ENCODE measurements at regions not wholly inside any gene's neighbourhood (a gene's known extent, or its start where the extent isn't known, plus 50 kb on each side); places are given as distances from the start of the nearest gene placed in this dataset.

- TF ChIP-seq CTCF (conservative IDR thresholded peaks at IDR 0.05; ENCODE audit: low read depth, low read length) (no peak), EZH2 (IDR thresholded peaks at IDR 0.05; ENCODE audit: borderline replicate concordance, low read depth, low read length, poor library complexity, severe bottlenecking) (no peak)
Observed at GRCh38 chr4:62627671-62628070, 1427.5 kb downstream of the ADGRL3 start.

Measured in A673 (cell line).